GM12878 (cell line): ENCODE measurements at regions not wholly inside any gene's neighbourhood (a gene's known extent, or its start where the extent isn't known, plus 50 kb on each side); places are given as distances from the start of the nearest gene placed in this dataset.

Experiments
- ATAC-seq: fragments of 200-7000 bp; cut with Tn5 transposase; 3 replicates; pipeline ENCODE4 v1.9.1; 2020; ENCODE audit warnings: mild to moderate bottlenecking, moderate library complexity
- BruUV-seq: library from RNA; stranded (reverse); fragments of 400-500 nt; replicated peaks from 2 replicates; lab custom pipeline; 2021; lab: Mats Ljungman, UMichigan
- CTCF ChIA-PET: fragments of 300-600 bp; sonication (Branson Sonifier 250); formaldehyde crosslinking; extraction: SDS; loops from one replicate; lab custom pipeline; 2021; ENCODE audit warnings: inconsistent platforms; lab: Yijun Ruan, JAX
- POLR2A ChIA-PET: fragments of 350-600 bp; formaldehyde crosslinking; extraction: SDS; loops from one replicate; lab custom pipeline; 2021; ENCODE audit warnings: inconsistent platforms; lab: Charles Lee
- RAD21 ChIA-PET: fragments of 300-600 bp; sonication (Branson Sonifier 250); formaldehyde crosslinking; loops from one replicate; lab custom pipeline; 2023; ENCODE audit warnings: antibody characterized with exemption; ENCODE audit not compliant: unreplicated experiment; lab: Charles Lee
- SMC1A ChIA-PET: fragments of 300-600 bp; sonication (Branson Sonifier 250); formaldehyde crosslinking; loops from one replicate; lab custom pipeline; 2023; ENCODE audit not compliant: unreplicated experiment, uncharacterized antibody; lab: Charles Lee
- DNase-seq: peaks from one replicate; pipeline ENCODE4 v3.0.0-alpha.2; 2011; ENCODE audit warnings: low read depth, low spot score
- FAIRE-seq: peaks from 3 replicates; lab custom pipeline; 2011; peaks lifted over from hg19 to GRCh38; lab: Jason Lieb, UNC
- H2AFZ ChIP-seq: 2 replicates; pipeline ENCODE4 v1.6.0; 2011; ENCODE audit warnings: low read depth, low read length, control low read depth; ENCODE audit not compliant: control insufficient read depth
- H3K27ac ChIP-seq: 2 replicates; pipeline ENCODE4 v1.5.1; 2011; ENCODE audit warnings: control low read depth; ENCODE audit not compliant: control insufficient read depth, insufficient read depth
- H3K27me3 ChIP-seq, 2 experiments: replicated peaks in 1 of 2; 2 replicates each; pipeline versions ENCODE4 v1.6.0 to v1.6.1; 2011; ENCODE audit warnings: low read length in 1 of 2; ENCODE audit not compliant: control insufficient read depth in 2 of 2, insufficient read depth in 2 of 2
- H3K36me3 ChIP-seq, 2 experiments: 2 replicates each; pipeline ENCODE4 v1.5.1; 2011; ENCODE audit warnings: low read length in 1 of 2; ENCODE audit not compliant: control insufficient read depth in 2 of 2, insufficient read depth in 2 of 2
- H3K4me1 ChIP-seq: 2 replicates; pipeline ENCODE4 v1.6.1; 2011; ENCODE audit warnings: mild to moderate bottlenecking, low read length, moderate library complexity, mixed read lengths; ENCODE audit not compliant: control insufficient read depth, insufficient read depth
- H3K4me2 ChIP-seq: 2 replicates; pipeline ENCODE4 v1.6.0; 2011; ENCODE audit warnings: control low read depth; ENCODE audit not compliant: control insufficient read depth, insufficient read depth
- H3K4me3 ChIP-seq: fragments of 200-600 bp; sonication (generic); 2 replicates; pipeline ENCODE4 v1.5.1; 2016
- H3K79me2 ChIP-seq: 2 replicates; pipeline ENCODE4 v1.6.0; 2011; ENCODE audit warnings: low read length; ENCODE audit not compliant: control insufficient read depth, insufficient read depth
- H3K9ac ChIP-seq: 2 replicates; pipeline ENCODE4 v1.8.0; 2011; ENCODE audit warnings: low read length, control low read depth, mixed read lengths; ENCODE audit not compliant: control insufficient read depth, insufficient read depth
- H3K9me3 ChIP-seq: replicated peaks from 3 replicates; pipeline ENCODE4 v1.5.1; 2011; ENCODE audit warnings: mild to moderate bottlenecking, low read length; ENCODE audit not compliant: control insufficient read depth, insufficient read depth
- H4K20me1 ChIP-seq: 2 replicates; pipeline ENCODE4 v1.6.0; 2011; ENCODE audit not compliant: control insufficient read depth, insufficient read depth
- CUX1 ChIP-seq: IDR thresholded peaks from 2 replicates; pipeline ENCODE4 v1.6.1; 2012; ENCODE audit warnings: improper control_type of control experiment, low read depth, low read length; ENCODE audit not compliant: insufficient replicate concordance
- NR2F1 ChIP-seq: fragments of 450-650 bp; conservative IDR thresholded peaks from 2 replicates; pipeline ENCODE4 v1.6.1; 2017; ENCODE audit warnings: mild to moderate bottlenecking
- POLR2AphosphoS2 ChIP-seq: IDR thresholded peaks from 2 replicates; pipeline ENCODE4 v1.6.1; 2011; ENCODE audit warnings: low read depth, mild to moderate bottlenecking, low read length, improper control_type of control experiment, moderate library complexity
- TBL1XR1 ChIP-seq: IDR thresholded peaks from 2 replicates; pipeline ENCODE4 v1.6.1; 2012; ENCODE audit warnings: low read depth, low read length, improper control_type of control experiment
- WGBS: methylation state at CpG from one replicate; pipeline ENCODE4 v1.1.6; 2016; ENCODE audit warnings: low lambda C conversion rate; ENCODE audit not compliant: insufficient replicate concordance, insufficient coverage; ENCODE audit errors: missing lambda C conversion rate; 5-methylcytosine and 5-hydroxymethylcytosine counted together
- in situ Hi-C: fragments of 300-500 bp; cut with MboI; formaldehyde crosslinking; loops from 9 replicates; pipeline ENCODE4 v1.14.3; 2018; ENCODE audit warnings: mixed read lengths
- intact Hi-C: fragments of 100-400 bp; cut with micrococcal nuclease; formaldehyde crosslinking; loops from one replicate; pipeline ENCODE4 v1.14.2; 2022; ENCODE audit not compliant: unreplicated experiment

- intact Hi-C loops: no loop called here
- Histone ChIP-seq H2AFZ (no peak overlapping the region), H3K9me3 (no peaks in the 10 kb centered on the region), H3K36me3 (no peaks in the 10 kb centered on the region), H3K4me1 (no peaks in the 10 kb centered on the region), H3K27me3 (no peaks in the 10 kb centered on the region; a peak in 1 of 4 replicates), H3K4me3 (no peak overlapping the region), H3K9ac (no peak overlapping the region), H3K4me2 (no peak overlapping the region), H4K20me1 (no peaks in the 10 kb centered on the region), H3K79me2 (no peaks in the 10 kb centered on the region), H3K27ac (no peak overlapping the region)
- no peak for TF ChIP-seq CUX1
- no peak for TF ChIP-seq POLR2AphosphoS2
- no peak for TF ChIP-seq TBL1XR1
- no peak for TF ChIP-seq NR2F1
- 2% methylated on average over 9 of the region's 9 CpGs for WGBS
- POLR2A ChIA-PET: no interaction called here
- RAD21 ChIA-PET: no interaction called here
- no TSS peak for BruUV-seq
- FAIRE-seq (no peak), DNase-seq (no peak), ATAC-seq (no peak)
- in situ Hi-C loops: no loop called here
- SMC1A ChIA-PET: interaction anchor here (1.4 kb wide), 1 partner anchor 39 kb away, joined by 3 read pairs; no protein-coding TSS in a partner anchor
- CTCF ChIA-PET: no interaction called here
These were observed 287.0 kb downstream of the ICOS start for GRCh38 chr2:204223544-204223943.
